ENCODE measurements at regions not wholly inside any gene's neighbourhood (a gene's known extent, or its start where the extent isn't known, plus 50 kb on each side); places are given as distances from the start of the nearest gene placed in this dataset.

DNA sequence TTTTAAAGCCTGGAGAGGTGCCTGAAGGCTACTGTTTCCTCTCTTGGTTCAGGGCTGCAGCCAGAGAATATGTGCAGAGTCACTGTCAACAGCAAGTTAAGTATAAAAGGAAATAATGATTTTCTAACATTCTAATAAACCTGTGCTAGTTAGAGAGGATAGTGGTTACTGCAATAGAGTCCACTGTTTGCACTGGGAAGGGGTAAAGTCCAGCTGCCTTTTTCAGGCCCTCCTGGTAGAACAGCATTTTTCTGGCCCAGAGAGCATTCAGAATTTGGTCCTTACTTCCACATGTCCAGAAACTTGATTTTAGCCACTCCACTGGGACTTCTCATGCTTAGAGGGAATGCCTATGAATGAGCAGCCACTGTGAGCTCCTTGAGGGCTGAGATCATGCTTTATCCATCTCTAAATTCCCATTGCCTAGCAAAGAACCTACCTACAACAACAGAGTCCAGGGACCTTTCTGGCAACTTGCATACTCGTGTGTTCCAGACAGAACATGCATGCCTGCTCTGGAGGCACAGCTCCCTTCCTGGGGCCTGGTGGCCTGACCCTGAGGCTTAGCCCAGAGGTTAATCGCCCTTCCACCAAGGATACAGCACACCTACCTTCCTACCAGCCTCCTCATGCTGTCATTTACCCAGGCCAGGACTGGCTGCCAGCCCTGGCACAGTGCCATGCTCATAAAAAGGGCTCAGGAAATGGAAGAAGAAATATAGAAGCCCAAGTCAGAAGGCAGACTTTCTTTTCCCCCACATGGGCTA is 50.3 kb upstream of the ATP13A3 start (continued):
- TF ChIP-seq ZBED4 (CRISPR knock-in tag; IDR thresholded peaks at IDR 0.05; ENCODE audit: borderline replicate concordance) (peak; percentile 36; the same call in 1 of the 2 replicates), ZNF790 (CRISPR knock-in tag; IDR thresholded peaks at IDR 0.05; ENCODE audit: borderline replicate concordance) (no peak), EP300 (IDR thresholded peaks at IDR 0.05; ENCODE audit: low read depth in 2 of 2, low read length in 2 of 2) (peak in 1 of 2 experiments; percentile 67; a peak in 2 of 4 replicates), EP300 (CRISPR knock-in tag; IDR thresholded peaks at IDR 0.05; ENCODE audit: borderline replicate concordance) (no peak), KLF6 (CRISPR knock-in tag; IDR thresholded peaks at IDR 0.05) (no peak), HNF4A (CRISPR knock-in tag; IDR thresholded peaks at IDR 0.05) (peak; percentile 94), TMF1 (CRISPR knock-in tag; IDR thresholded peaks at IDR 0.05; ENCODE audit: low read depth) (no peak), MAFG (CRISPR knock-in tag; IDR thresholded peaks at IDR 0.05) (no peak), ZNF234 (CRISPR knock-in tag; conservative IDR thresholded peaks at IDR 0.05) (no peak), SRF (IDR thresholded peaks at IDR 0.05; ENCODE audit: low read depth, low read length) (0 out of 2 replicates have a peak, but pooled peaks have one; percentile 0), HNF4G (IDR thresholded peaks at IDR 0.05; ENCODE audit: borderline replicate concordance, low read depth, low read length) (peak; percentile 89), HNF4G (CRISPR knock-in tag; IDR thresholded peaks at IDR 0.05; ENCODE audit: borderline replicate concordance, low read depth) (no peak), RFX5 (IDR thresholded peaks at IDR 0.05; ENCODE audit: low read depth, low read length) (no peak), HINFP (CRISPR knock-in tag; IDR thresholded peaks at IDR 0.05; ENCODE audit: low read depth) (0 out of 2 replicates have a peak, but pooled peaks have one; percentile 8), SP2 (CRISPR knock-in tag; IDR thresholded peaks at IDR 0.05) (no peak), ZKSCAN1 (IDR thresholded peaks at IDR 0.05; ENCODE audit: low read length) (no peak), STAG1 (CRISPR knock-in tag; IDR thresholded peaks at IDR 0.05) (no peak), FOXJ3 (CRISPR knock-in tag; IDR thresholded peaks at IDR 0.05; ENCODE audit: borderline replicate concordance) (peak; percentile 17; the same call in 1 of the 2 replicates), ZNF383 (CRISPR knock-in tag; IDR thresholded peaks at IDR 0.05; ENCODE audit: borderline replicate concordance) (no peak), GTF2F1 (IDR thresholded peaks at IDR 0.05; ENCODE audit: low read length) (no peak), ZNF792 (CRISPR knock-in tag; IDR thresholded peaks at IDR 0.05) (peak; percentile 96; the same call in 1 of the 2 replicates), SOX6 (IDR thresholded peaks at IDR 0.05) (no peak), SOX6 (CRISPR knock-in tag; IDR thresholded peaks at IDR 0.05) (peak; percentile 40; the same call in 1 of the 2 replicates), ISL2 (CRISPR knock-in tag; IDR thresholded peaks at IDR 0.05) (no peak), ZEB1 (IDR thresholded peaks at IDR 0.05; ENCODE audit: insufficient replicate concordance, low read depth) (no peak), NR2F6 (IDR thresholded peaks at IDR 0.05) (peak; percentile 30; the same call in 1 of the 2 replicates), NR2F6 (CRISPR knock-in tag; IDR thresholded peaks at IDR 0.05) (0 out of 2 replicates have a peak, but pooled peaks have one; percentile 11)
- TF ChIP-seq, protein P1, sequence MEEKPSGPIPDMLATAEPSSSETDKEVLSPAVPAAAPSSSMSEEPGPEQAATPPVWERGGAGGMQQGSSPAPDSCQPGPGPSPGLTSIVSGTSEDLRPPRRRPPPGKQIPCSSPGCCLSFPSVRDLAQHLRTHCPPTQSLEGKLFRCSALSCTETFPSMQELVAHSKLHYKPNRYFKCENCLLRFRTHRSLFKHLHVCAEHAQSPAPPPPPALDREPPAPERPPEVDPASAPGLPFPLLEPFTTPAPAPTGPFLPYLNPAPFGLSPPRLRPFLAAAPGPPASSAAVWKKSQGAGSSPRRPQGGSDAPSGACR (CRISPR knock-in tag; IDR thresholded peaks at IDR 0.05), result peak; percentile 33; the same call in 1 of the 2 replicates
